ENCODE measurements at regions not wholly inside any gene's neighbourhood (a gene's known extent, or its start where the extent isn't known, plus 50 kb on each side); places are given as distances from the start of the nearest gene placed in this dataset.
A peak's percentile ranks its signal among the peaks of the same experiment; 100 is the strongest.

- no peak for DNase-seq
These were observed 137.0 kb downstream of the PLPP3 start for GRCh38 chr1:56442290-56442877.

DNA sequence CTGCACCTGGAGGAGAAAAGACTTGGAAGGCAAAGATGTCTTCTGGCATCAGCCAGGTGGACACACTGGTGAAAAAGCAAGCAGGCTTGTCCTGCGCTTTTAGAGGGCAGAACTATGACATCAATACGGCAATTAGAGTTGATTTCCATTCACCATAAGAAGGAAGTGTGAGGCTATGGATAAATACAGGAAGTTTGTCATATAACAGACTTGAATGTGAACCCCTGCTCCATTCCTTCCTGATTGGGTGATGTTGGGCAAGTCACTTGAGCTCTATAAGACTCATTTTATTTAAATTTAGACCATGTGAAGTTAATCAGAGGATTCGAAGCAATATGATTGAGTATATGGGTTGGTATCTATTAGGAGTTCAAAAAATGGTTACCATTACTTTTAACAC is 137.8 kb downstream of the PLPP3 start:
- no peak for DNase-seq

GRCh38 chr1:56439610-56440264 is 139.6 kb downstream of the PLPP3 start:
- DNase-seq: no peak

- no peak for DNase-seq
These were observed 140.3 kb downstream of the PLPP3 start for GRCh38 chr1:56438901-56439551.

- DNase-seq: no peak
These were observed 141.4 kb downstream of the PLPP3 start for GRCh38 chr1:56437959-56438358.

DNA sequence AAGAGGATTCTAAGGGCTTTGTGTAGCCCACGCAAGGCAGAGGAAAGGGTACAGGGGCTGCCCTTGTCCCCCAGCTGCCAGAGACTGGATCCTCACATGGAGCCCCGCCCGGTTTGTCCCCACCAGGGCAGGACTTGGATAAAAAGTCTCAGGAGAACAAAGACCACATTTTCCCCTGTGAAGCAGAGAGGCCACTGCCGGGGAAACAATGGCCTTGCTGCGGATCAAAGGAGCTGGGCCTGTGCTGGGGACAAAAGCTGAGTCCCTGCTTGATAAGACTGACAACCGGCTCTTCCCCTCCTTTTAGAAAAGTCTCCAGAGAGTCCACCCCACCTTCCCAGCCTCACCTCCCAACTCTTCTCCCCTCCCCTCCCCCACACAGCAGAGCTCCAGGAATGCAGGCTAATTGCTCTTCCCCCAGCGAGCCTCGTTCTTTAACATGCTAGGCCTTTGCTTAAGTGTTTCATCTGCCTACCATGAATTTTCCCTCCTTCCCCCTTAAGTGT is 142.4 kb downstream of the PLPP3 start:
- no peak for DNase-seq

- DNase-seq: no peak
These were observed 143.1 kb downstream of the PLPP3 start for GRCh38 chr1:56436296-56436695.

DNA sequence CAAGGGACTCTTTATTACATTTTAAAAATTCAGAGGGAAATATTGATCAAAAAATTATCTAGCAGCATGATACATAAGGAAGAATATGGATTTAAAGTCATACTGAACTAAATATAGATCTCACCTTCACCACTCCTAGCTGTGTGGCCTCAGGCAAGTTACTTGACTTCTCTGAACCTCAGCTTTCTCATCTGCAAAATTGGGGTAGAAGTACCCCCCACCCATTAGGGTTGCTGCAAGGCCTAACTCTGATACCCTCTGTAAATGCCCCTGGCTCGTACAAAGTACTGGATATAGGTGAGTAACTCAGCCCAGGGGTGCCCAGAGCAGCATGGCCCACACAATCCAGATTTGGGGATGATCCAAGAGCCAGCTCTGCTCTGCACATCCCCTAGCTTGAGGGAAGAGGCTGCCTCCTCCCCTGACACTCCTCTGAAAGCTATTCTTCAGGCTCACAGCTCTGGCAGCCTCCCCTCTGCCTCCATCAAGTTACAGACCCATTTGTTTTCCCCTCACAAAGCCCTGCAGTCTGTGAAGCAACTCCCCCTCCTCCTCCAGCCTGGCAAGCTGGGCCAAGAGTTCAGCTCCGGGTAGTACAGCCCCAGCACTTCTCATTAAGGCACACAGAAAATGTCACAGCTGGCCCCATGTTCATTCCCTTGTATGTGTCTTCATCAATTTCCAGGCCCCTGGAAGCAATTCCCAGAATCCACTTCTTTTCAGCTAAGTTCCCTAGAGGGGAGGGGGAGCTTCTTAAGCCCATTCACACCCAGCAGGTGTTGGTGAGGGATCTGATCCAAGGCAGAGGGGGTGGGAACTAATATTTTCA is 143.7 kb downstream of the PLPP3 start:
- no peak for DNase-seq

DNA sequence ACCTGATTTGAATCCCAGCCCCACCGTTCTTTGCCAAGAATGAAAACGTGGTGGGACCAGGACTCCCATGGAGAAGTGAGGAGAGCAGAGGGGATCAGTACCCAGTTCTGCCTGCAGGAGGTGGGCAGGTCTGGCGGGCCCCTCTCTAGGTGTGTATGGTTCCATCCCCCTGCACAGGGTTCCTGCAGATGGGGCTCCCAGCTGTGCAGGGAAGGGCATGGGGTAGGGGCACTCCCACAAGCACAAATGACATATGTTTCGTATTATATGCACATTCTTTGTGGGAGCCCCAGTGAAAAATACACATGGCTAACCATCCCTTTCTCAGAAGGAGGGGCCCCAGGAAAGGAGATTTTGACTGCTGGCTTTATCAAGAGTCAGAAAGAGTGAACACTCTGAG is 144.6 kb downstream of the PLPP3 start:
- peak; percentile 4 for DNase-seq

DNA sequence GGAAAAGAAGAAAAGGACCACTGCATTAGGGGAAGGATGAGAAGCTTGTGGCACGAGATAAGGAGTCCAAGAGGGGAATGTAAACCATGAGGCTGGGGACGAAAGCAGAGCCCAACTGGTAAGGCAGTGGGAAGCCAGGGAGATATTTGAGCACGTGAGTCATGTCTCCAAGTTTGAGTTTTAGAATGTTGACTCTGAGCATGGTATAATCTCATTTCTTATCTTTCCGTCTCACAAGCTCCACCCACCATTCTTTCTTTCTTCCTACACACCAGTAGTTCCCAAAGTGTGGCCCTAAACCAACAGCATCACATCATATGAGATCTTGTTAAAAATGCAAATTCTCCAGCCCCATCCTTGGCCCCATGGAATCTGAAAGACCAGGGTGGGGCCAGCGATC is 145.3 kb downstream of the PLPP3 start:
- no peak for DNase-seq

GRCh38 chr1:56433056-56433577 is 146.2 kb downstream of the PLPP3 start:
- DNase-seq: no peak

DNA sequence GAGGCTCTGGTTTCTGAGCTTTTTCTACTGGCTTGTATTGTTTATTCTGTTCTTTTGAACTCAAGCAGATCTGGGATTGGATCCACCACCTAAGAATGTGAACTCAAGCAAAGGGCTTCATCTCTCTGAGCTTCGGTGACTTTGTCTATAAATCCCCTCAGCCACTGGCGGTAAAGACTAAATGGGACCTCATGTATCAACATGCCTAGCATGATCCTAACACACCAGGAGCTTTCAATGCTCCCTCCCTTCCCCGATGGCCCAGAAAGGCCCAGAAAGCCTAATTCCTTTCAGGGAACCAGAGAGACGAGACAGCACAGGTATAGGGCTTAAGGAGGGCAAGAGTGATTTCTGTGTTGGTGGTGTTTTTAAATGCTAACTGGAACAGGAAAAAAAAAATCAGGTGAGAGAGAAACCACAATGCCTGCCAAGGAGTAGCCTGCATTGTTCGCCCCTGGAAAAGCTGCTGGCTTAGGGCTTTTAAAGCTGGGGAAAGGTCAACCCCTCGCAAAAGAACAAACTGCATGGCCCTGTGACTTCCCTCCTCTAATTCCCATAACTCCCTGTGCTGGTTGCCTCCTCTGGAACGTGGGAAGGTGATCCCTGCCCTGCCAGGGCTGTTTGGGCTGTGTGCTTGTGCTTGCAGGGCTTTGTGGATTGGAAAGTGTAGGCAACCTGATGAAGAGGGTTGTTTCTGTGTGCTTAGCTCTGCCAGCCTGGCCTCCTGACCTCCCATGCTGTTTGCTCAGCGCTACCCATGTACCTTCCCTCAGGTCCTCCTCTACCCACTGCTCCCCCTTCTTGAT is 147.0 kb downstream of the PLPP3 start:
- DNase-seq: no peak

GRCh38 chr1:56430141-56430839 is 149.1 kb downstream of the PLPP3 start:
- no peak for DNase-seq

DNA sequence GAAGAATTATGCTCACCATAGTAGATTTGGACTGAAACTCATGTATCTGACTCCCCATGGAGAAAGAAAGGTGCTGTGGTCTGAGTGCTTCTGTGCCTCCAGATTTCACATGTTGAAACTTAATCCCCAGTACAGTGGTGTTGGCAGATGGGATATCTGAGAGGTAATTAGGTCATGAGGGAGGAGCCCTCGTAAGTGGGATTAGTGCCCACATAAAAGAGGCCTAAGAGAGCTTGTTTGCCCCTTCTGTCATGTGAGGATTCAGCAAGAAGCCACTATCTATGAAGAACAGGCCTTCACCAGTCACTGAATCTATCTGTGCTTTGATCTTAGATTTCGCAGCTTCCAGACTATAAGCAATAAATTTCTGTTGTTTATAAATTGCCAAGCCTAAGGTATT is 150.1 kb downstream of the PLPP3 start:
- DNase-seq: no peak

- DNase-seq: no peak
These were observed 152.6 kb downstream of the PLPP3 start for GRCh38 chr1:56426587-56427381.

GRCh38 chr1:56425494-56426037 is 153.8 kb downstream of the PLPP3 start:
- DNase-seq: no peak

DNA sequence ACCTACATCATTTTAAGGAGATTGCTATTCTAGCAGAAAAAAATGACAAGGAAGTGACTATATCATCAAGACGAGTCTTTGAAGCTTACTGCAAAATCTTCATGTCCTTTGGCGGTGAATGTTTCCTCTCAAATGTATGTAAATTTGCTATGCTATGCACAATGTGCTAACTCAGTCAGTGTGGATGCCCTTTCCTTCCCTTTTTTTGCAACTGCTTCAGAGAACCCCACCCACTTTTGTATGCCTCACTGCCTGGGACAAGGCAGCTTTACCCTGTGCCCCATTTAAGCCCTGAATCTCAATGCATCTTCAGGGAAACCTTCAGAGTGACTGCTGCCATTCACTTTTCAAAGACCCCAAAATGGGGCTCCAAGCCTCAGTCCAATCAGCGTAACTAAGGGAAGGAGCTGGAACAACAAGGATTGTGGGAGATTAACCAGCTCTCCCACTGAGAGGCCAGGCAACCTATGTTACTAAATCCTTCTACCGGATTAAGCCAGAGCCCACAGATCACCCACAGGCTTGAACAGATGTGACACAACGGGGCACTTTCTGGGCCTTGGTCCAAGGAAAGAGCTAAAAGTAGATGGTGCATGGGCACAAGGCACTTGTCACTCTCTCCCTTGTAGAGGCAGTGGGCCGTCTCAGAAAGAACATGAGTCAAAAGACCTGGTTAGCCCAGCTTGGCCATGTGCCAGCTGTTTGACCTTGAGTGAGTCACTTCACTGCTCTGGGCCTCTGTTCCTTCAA is 154.4 kb downstream of the PLPP3 start:
- DNase-seq: peak; percentile 68

DNA sequence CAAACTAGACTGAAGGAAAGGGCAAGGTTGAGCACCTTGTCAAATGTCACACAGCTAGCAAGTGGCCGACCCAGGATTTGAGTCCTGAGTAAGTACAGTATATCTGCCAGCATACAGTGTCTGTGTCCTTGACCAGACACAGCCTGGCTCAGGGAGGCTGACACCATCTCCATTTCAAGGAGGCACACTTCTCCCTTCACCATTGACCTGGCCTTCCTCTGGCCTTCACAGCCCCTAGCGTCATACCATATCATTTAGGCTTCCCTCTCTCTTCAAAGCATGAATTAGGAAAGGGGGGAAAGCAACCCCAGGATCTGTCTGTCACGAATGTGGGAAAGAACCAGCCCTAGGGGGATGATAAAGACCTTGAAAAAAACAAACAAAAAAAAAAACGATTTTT is 155.6 kb downstream of the PLPP3 start:
- no peak for DNase-seq

DNA sequence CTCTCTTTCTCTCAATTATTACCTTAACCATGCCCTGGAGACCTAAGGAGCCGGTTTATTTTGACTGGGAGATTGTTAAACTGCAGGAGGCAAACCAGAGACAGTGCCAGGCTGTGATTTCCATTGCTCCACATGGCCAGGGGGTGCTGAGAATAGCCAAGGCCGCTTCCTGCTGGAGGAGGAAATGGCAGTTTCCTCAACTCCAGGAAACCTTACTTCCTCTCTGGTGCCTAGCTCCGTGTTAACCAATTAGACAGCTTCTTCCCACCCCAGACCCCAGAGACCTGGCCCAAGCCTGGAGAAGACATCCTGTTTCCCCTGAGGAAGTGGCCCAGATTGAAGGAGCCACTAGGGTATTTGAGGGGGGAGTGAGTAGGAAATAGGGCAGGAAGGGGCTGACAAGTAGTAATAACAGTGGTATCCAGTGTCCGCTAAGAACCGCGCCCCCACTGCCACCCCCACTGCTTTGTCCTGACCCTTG is 161.2 kb downstream of the PLPP3 start:
- DNase-seq: no peak

GRCh38 chr1:56417646-56418045 is 161.7 kb downstream of the PLPP3 start:
- DNase-seq: no peak
